CD4-positive, CD25-positive, alpha-beta regulatory T cell (primary cell): ENCODE measurements at regions not wholly inside any gene's neighbourhood (a gene's known extent, or its start where the extent isn't known, plus 50 kb on each side); places are given as distances from the start of the nearest gene placed in this dataset.

Experiments used
- ATAC-seq, 2 donors: fragments of 150-1000 bp; cut with Tn5 transposase; one replicate each; pipeline ENCODE4 v1.10.0; 2021; ENCODE audit warnings: low read depth in 2 of 2, moderate number of reproducible peaks in 2 of 2, moderate library complexity in 1 of 2
- DNase-seq, 3 donors: peaks; one replicate each; pipeline versions ENCODE4 v3.0.0 to v3.0.0-alpha.2; 2012 to 2022; ENCODE audit warnings: mixed read lengths in 1 of 3
- H3K27ac ChIP-seq: one replicate; pipeline ENCODE4 v1.7.0; 2013; ENCODE audit warnings: mild to moderate bottlenecking, low read length; ENCODE audit not compliant: insufficient read depth, poor library complexity, severe bottlenecking
- H3K27me3 ChIP-seq: one replicate; pipeline ENCODE4 v1.7.0; 2013; ENCODE audit warnings: low read length; ENCODE audit not compliant: control insufficient read depth, insufficient read depth
- H3K36me3 ChIP-seq: one replicate; pipeline ENCODE4 v1.7.0; 2013; ENCODE audit warnings: mild to moderate bottlenecking, low read length, moderate library complexity; ENCODE audit not compliant: control insufficient read depth, insufficient read depth
- H3K4me1 ChIP-seq: 2 replicates; pipeline ENCODE4 v1.7.0; 2013; ENCODE audit warnings: mild to moderate bottlenecking, low read length; ENCODE audit not compliant: insufficient read depth, control insufficient read depth, poor library complexity, severe bottlenecking
- H3K4me3 ChIP-seq: one replicate; pipeline ENCODE4 v1.7.0; 2013; ENCODE audit warnings: low read depth, mild to moderate bottlenecking, low read length, moderate library complexity
- H3K9me3 ChIP-seq, 2 experiments: 1 replicate in 1 of 2; 2 replicates in 1 of 2; pipeline ENCODE4 v1.7.0; 2013; ENCODE audit warnings: low read length in 2 of 2, mild to moderate bottlenecking in 1 of 2, moderate library complexity in 1 of 2; ENCODE audit not compliant: control insufficient read depth in 2 of 2
- H3K27ac Mint-ChIP-seq, 3 donors: one replicate each; pipeline ENCODE4 v1.8.0; 2020 to 2022; ENCODE audit warnings: mild to moderate bottlenecking in 3 of 3, mixed read lengths in 3 of 3, moderate library complexity in 2 of 3
- H3K27me3 Mint-ChIP-seq: one replicate; pipeline ENCODE4 v1.8.0; 2022; ENCODE audit warnings: mild to moderate bottlenecking, mixed read lengths
- H3K36me3 Mint-ChIP-seq: one replicate; pipeline ENCODE4 v1.8.0; 2020; ENCODE audit warnings: mixed read lengths
- H3K4me1 Mint-ChIP-seq, 4 donors: one replicate each; pipeline ENCODE4 v1.8.0; 2020 to 2022; ENCODE audit warnings: mixed read lengths in 4 of 4, mild to moderate bottlenecking in 1 of 4
- H3K4me3 Mint-ChIP-seq, 4 donors: one replicate each; pipeline ENCODE4 v1.8.0; 2020 to 2022; ENCODE audit warnings: mild to moderate bottlenecking in 4 of 4, mixed read lengths in 4 of 4, moderate library complexity in 3 of 4
- H3K9me3 Mint-ChIP-seq, 7 donors: one replicate each; pipeline ENCODE4 v1.8.0; 2020 to 2022; ENCODE audit warnings: mixed read lengths in 7 of 7, mild to moderate bottlenecking in 3 of 7, moderate library complexity in 2 of 7

- Mint-ChIP-seq H3K27ac (no peak overlapping the region), H3K27me3 (no peaks in the 10 kb centered on the region), H3K36me3 (no peaks in the 10 kb centered on the region), H3K4me1 (no peaks in the 10 kb centered on the region), H3K9me3 (peaks cover 0 to 16% (median 8%) of the 10 kb centered on the region in 7 donors), H3K4me3 (no peak overlapping the region)
- no peaks in the 10 kb centered on the region for H3K36me3 ChIP-seq
- no peaks in the 10 kb centered on the region for H3K4me1 ChIP-seq
- H3K9me3 ChIP-seq = peaks cover 2 to 9% of the 10 kb centered on the region in 2 experiments
- no peaks in the 10 kb centered on the region for H3K27me3 ChIP-seq
- no peak overlapping the region for H3K4me3 ChIP-seq
- DNase-seq (no peak), ATAC-seq (no peak)
- no peak overlapping the region for H3K27ac ChIP-seq
These were observed 162.4 kb upstream of the CWC22 start for GRCh38 chr2:180169474-180169873.

GRCh38 chr2:180161415-180161814 is 154.3 kb upstream of the CWC22 start:
- H3K9me3 Mint-ChIP-seq = peaks cover 0 to 2% (median 0%) of the 10 kb centered on the region in 7 donors
- Histone ChIP-seq H3K27ac (no peak overlapping the region), H3K9me3 (no peaks in the 10 kb centered on the region), H3K4me1 (no peaks in the 10 kb centered on the region), H3K27me3 (no peaks in the 10 kb centered on the region), H3K36me3 (no peaks in the 10 kb centered on the region), H3K4me3 (no peak overlapping the region)
- ATAC-seq (no peak), DNase-seq (no peak)
- H3K27me3 Mint-ChIP-seq = no peaks in the 10 kb centered on the region
- no peak overlapping the region for H3K27ac Mint-ChIP-seq
- no peaks in the 10 kb centered on the region for H3K36me3 Mint-ChIP-seq
- no peak overlapping the region for H3K4me3 Mint-ChIP-seq
- H3K4me1 Mint-ChIP-seq = no peaks in the 10 kb centered on the region

- no peaks in the 10 kb centered on the region for H3K9me3 Mint-ChIP-seq
- no peaks in the 10 kb centered on the region for H3K4me1 Mint-ChIP-seq
- no peaks in the 10 kb centered on the region for H3K27me3 Mint-ChIP-seq
- no peaks in the 10 kb centered on the region for H3K27me3 ChIP-seq
- no peak overlapping the region for H3K4me3 Mint-ChIP-seq
- H3K27ac ChIP-seq = no peak overlapping the region
- H3K27ac Mint-ChIP-seq = no peak overlapping the region
- ATAC-seq (no peak), DNase-seq (no peak)
- H3K4me3 ChIP-seq = no peak overlapping the region
- H3K4me1 ChIP-seq = no peaks in the 10 kb centered on the region
- H3K36me3 Mint-ChIP-seq = no peaks in the 10 kb centered on the region
- no peaks in the 10 kb centered on the region for H3K9me3 ChIP-seq
- H3K36me3 ChIP-seq = no peaks in the 10 kb centered on the region
These were observed 152.8 kb upstream of the CWC22 start for GRCh38 chr2:180159921-180160320.

GRCh38 chr2:180158961-180159360 is 151.9 kb upstream of the CWC22 start:
- no peak overlapping the region for H3K4me3 Mint-ChIP-seq
- no peak overlapping the region for H3K27ac ChIP-seq
- ATAC-seq (no peak), DNase-seq (no peak)
- H3K36me3 Mint-ChIP-seq = no peaks in the 10 kb centered on the region
- no peak overlapping the region for H3K4me3 ChIP-seq
- H3K9me3 ChIP-seq = no peaks in the 10 kb centered on the region
- H3K27ac Mint-ChIP-seq = no peak overlapping the region
- H3K27me3 Mint-ChIP-seq = no peaks in the 10 kb centered on the region
- H3K4me1 Mint-ChIP-seq = no peaks in the 10 kb centered on the region
- H3K9me3 Mint-ChIP-seq = no peaks in the 10 kb centered on the region
- H3K4me1 ChIP-seq = no peaks in the 10 kb centered on the region
- no peaks in the 10 kb centered on the region for H3K36me3 ChIP-seq
- H3K27me3 ChIP-seq = no peaks in the 10 kb centered on the region

GRCh38 chr2:180156651-180157050 is 149.6 kb upstream of the CWC22 start:
- no peak for ATAC-seq
- DNase-seq = no peak
- H3K27ac Mint-ChIP-seq = no peak overlapping the region
- H3K9me3 ChIP-seq = no peaks in the 10 kb centered on the region
- no peaks in the 10 kb centered on the region for H3K4me1 Mint-ChIP-seq
- no peaks in the 10 kb centered on the region for H3K27me3 Mint-ChIP-seq
- H3K9me3 Mint-ChIP-seq = no peaks in the 10 kb centered on the region
- no peaks in the 10 kb centered on the region for H3K36me3 Mint-ChIP-seq
- H3K27me3 ChIP-seq = no peaks in the 10 kb centered on the region
- no peak overlapping the region for H3K27ac ChIP-seq
- no peaks in the 10 kb centered on the region for H3K4me1 ChIP-seq
- H3K4me3 Mint-ChIP-seq = no peak overlapping the region
- no peaks in the 10 kb centered on the region for H3K36me3 ChIP-seq
- H3K4me3 ChIP-seq = no peak overlapping the region

- DNase-seq (no peak), ATAC-seq (no peak)
- Mint-ChIP-seq H3K27me3 (no peaks in the 10 kb centered on the region), H3K4me3 (no peak overlapping the region), H3K9me3 (peaks cover 0 to 2% (median 0%) of the 10 kb centered on the region in 7 donors), H3K4me1 (no peaks in the 10 kb centered on the region), H3K36me3 (no peaks in the 10 kb centered on the region), H3K27ac (no peak overlapping the region)
- Histone ChIP-seq H3K27me3 (no peaks in the 10 kb centered on the region), H3K36me3 (no peaks in the 10 kb centered on the region), H3K4me3 (no peak overlapping the region), H3K27ac (no peak overlapping the region), H3K4me1 (no peaks in the 10 kb centered on the region), H3K9me3 (no peaks in the 10 kb centered on the region)
These were observed 143.5 kb upstream of the CWC22 start for GRCh38 chr2:180150606-180151005.

GRCh38 chr2:180146541-180146940 is 139.4 kb upstream of the CWC22 start:
- H3K9me3 Mint-ChIP-seq = peaks cover 0 to 4% (median 0%) of the 10 kb centered on the region in 7 donors
- Histone ChIP-seq H3K27ac (no peak overlapping the region), H3K9me3 (no peaks in the 10 kb centered on the region), H3K4me3 (no peak overlapping the region), H3K4me1 (no peaks in the 10 kb centered on the region), H3K36me3 (no peaks in the 10 kb centered on the region), H3K27me3 (no peaks in the 10 kb centered on the region)
- H3K4me1 Mint-ChIP-seq = no peaks in the 10 kb centered on the region
- H3K27me3 Mint-ChIP-seq = no peaks in the 10 kb centered on the region
- ATAC-seq (no peak), DNase-seq (no peak)
- H3K36me3 Mint-ChIP-seq = no peaks in the 10 kb centered on the region
- H3K27ac Mint-ChIP-seq = no peak overlapping the region
- no peak overlapping the region for H3K4me3 Mint-ChIP-seq

- no peaks in the 10 kb centered on the region for H3K27me3 Mint-ChIP-seq
- H3K4me3 Mint-ChIP-seq = no peak overlapping the region
These were observed 139.0 kb upstream of the CWC22 start for GRCh38 chr2:180146114-180146513.

More at GRCh38 chr2:180146114-180146513, 139.0 kb upstream of the CWC22 start:
- no peak for ATAC-seq
- H3K9me3 ChIP-seq = no peaks in the 10 kb centered on the region
- H3K9me3 Mint-ChIP-seq = peaks cover 0 to 4% (median 0%) of the 10 kb centered on the region in 7 donors
- no peak overlapping the region for H3K27ac ChIP-seq
- no peak overlapping the region for H3K27ac Mint-ChIP-seq
- H3K4me3 ChIP-seq = no peak overlapping the region
- H3K4me1 ChIP-seq = no peaks in the 10 kb centered on the region
- no peaks in the 10 kb centered on the region for H3K36me3 ChIP-seq
- H3K36me3 Mint-ChIP-seq = no peaks in the 10 kb centered on the region
- no peaks in the 10 kb centered on the region for H3K27me3 ChIP-seq
- no peak for DNase-seq
- H3K4me1 Mint-ChIP-seq = no peaks in the 10 kb centered on the region
